ENCODE measurements at regions not wholly inside any gene's neighbourhood (a gene's known extent, or its start where the extent isn't known, plus 50 kb on each side); places are given as distances from the start of the nearest gene placed in this dataset.

GRCh38 chr6:170093276-170093657, 197.6 kb downstream of the DLL1 start:
- H3F3A ChIP-seq (ENCODE audit: insufficient read depth): no peaks in the 10 kb centered on the region
- H3K9me3 ChIP-seq (ENCODE audit: low read depth): no peaks in the 10 kb centered on the region
- H2AFZ ChIP-seq: no peak overlapping the region
- H3K79me2 ChIP-seq (ENCODE audit: insufficient read depth): no peaks in the 10 kb centered on the region
- no peaks in the 10 kb centered on the region for H3K27me3 ChIP-seq (replicated peaks; ENCODE audit: insufficient read depth)
- DNase-seq: no peak
- TF ChIP-seq EZH2phosphoT487 (IDR thresholded peaks at IDR 0.05; ENCODE audit: insufficient read depth, low read depth): no peak
- TF ChIP-seq EZH2 (IDR thresholded peaks at IDR 0.05; ENCODE audit: insufficient read depth, poor library complexity, severe bottlenecking): no peak
- 50 to 65% methylated on average over 14 to 17 of the region's 17 CpGs for WGBS, 2 experiments (ENCODE audit: low coverage in 1 of 2, low lambda C conversion rate in 2 of 2, missing lambda C conversion rate in 2 of 2)
- no peaks in the 10 kb centered on the region for H3K4me1 ChIP-seq (ENCODE audit: insufficient read depth)
- H3K9me2 ChIP-seq (ENCODE audit: insufficient read depth): no peaks in the 10 kb centered on the region
- no peaks in the 10 kb centered on the region for H4K20me1 ChIP-seq (ENCODE audit: insufficient read depth)
- H3K4me3 ChIP-seq: no peak overlapping the region
- in situ Hi-C loops (cut with MboI): no loop called here
- H3K27ac ChIP-seq: no peak overlapping the region
- H3K36me3 ChIP-seq (ENCODE audit: low read depth): no peaks in the 10 kb centered on the region
- H3K4me2 ChIP-seq (ENCODE audit: unreplicated experiment): no peak overlapping the region
- H3K9ac ChIP-seq: no peak overlapping the region

GRCh38 chr6:170092826-170093225, 198.1 kb downstream of the DLL1 start:
- Histone ChIP-seq H3K9ac (no peak overlapping the region), H3K36me3 (ENCODE audit: low read depth) (no peaks in the 10 kb centered on the region), H3K4me2 (ENCODE audit: unreplicated experiment) (no peak overlapping the region), H3K27ac (no peak overlapping the region), H3K9me2 (ENCODE audit: insufficient read depth) (no peaks in the 10 kb centered on the region), H2AFZ (no peak overlapping the region), H3K27me3 (replicated peaks; ENCODE audit: insufficient read depth) (no peaks in the 10 kb centered on the region), H3F3A (ENCODE audit: insufficient read depth) (no peaks in the 10 kb centered on the region), H3K4me3 (no peak overlapping the region), H3K79me2 (ENCODE audit: insufficient read depth) (no peaks in the 10 kb centered on the region), H3K4me1 (ENCODE audit: insufficient read depth) (no peaks in the 10 kb centered on the region), H3K9me3 (ENCODE audit: low read depth) (no peaks in the 10 kb centered on the region), H4K20me1 (ENCODE audit: insufficient read depth) (no peaks in the 10 kb centered on the region)
- 63 to 73% methylated on average over 13 to 15 of the region's 15 CpGs for WGBS, 2 experiments (ENCODE audit: low coverage in 1 of 2, low lambda C conversion rate in 2 of 2, missing lambda C conversion rate in 2 of 2)
- TF ChIP-seq EZH2 (IDR thresholded peaks at IDR 0.05; ENCODE audit: insufficient read depth, poor library complexity, severe bottlenecking) (no peak), EZH2phosphoT487 (IDR thresholded peaks at IDR 0.05; ENCODE audit: insufficient read depth, low read depth) (no peak)
- DNase-seq: no peak
- in situ Hi-C loops (cut with MboI): no loop called here

GRCh38 chr6:170091639-170092579, 199.0 kb downstream of the DLL1 start:
- H3K4me3 ChIP-seq: no peak overlapping the region
- no peak overlapping the region for H2AFZ ChIP-seq
- DNase-seq: no peak
- no peaks in the 10 kb centered on the region for H3K27me3 ChIP-seq (replicated peaks; ENCODE audit: insufficient read depth)
- no peaks in the 10 kb centered on the region for H3F3A ChIP-seq (ENCODE audit: insufficient read depth)
- H3K4me1 ChIP-seq (ENCODE audit: insufficient read depth): no peaks in the 10 kb centered on the region
- no peak overlapping the region for H3K27ac ChIP-seq
- no peaks in the 10 kb centered on the region for H3K36me3 ChIP-seq (ENCODE audit: low read depth)
- H3K9ac ChIP-seq: no peak overlapping the region
- no peak overlapping the region for H3K4me2 ChIP-seq (ENCODE audit: unreplicated experiment)
- 73 to 75% methylated on average over 20 to 30 of the region's 30 CpGs for WGBS, 2 experiments (ENCODE audit: low coverage in 1 of 2, low lambda C conversion rate in 2 of 2, missing lambda C conversion rate in 2 of 2)
- no peaks in the 10 kb centered on the region for H3K79me2 ChIP-seq (ENCODE audit: insufficient read depth)
- H3K9me2 ChIP-seq (ENCODE audit: insufficient read depth): no peaks in the 10 kb centered on the region
- no peaks in the 10 kb centered on the region for H3K9me3 ChIP-seq (ENCODE audit: low read depth)
- H4K20me1 ChIP-seq (ENCODE audit: insufficient read depth): no peaks in the 10 kb centered on the region
- in situ Hi-C loops (cut with MboI): no loop called here
- TF ChIP-seq EZH2phosphoT487 (IDR thresholded peaks at IDR 0.05; ENCODE audit: insufficient read depth, low read depth) (no peak), EZH2 (IDR thresholded peaks at IDR 0.05; ENCODE audit: insufficient read depth, poor library complexity, severe bottlenecking) (no peak)

- TF ChIP-seq EZH2phosphoT487 (IDR thresholded peaks at IDR 0.05; ENCODE audit: insufficient read depth, low read depth): no peak
- TF ChIP-seq EZH2 (IDR thresholded peaks at IDR 0.05; ENCODE audit: insufficient read depth, poor library complexity, severe bottlenecking): no peak
- H3K36me3 ChIP-seq (ENCODE audit: low read depth): no peaks in the 10 kb centered on the region
- H3K9ac ChIP-seq: no peak overlapping the region
- no peaks in the 10 kb centered on the region for H3K9me3 ChIP-seq (ENCODE audit: low read depth)
- H3K4me1 ChIP-seq (ENCODE audit: insufficient read depth): no peaks in the 10 kb centered on the region
- no peaks in the 10 kb centered on the region for H3F3A ChIP-seq (ENCODE audit: insufficient read depth)
- no peaks in the 10 kb centered on the region for H3K27me3 ChIP-seq (replicated peaks; ENCODE audit: insufficient read depth)
- DNase-seq: no peak
- H3K4me2 ChIP-seq (ENCODE audit: unreplicated experiment): no peak overlapping the region
- H2AFZ ChIP-seq: no peak overlapping the region
- no peak overlapping the region for H3K4me3 ChIP-seq
- H3K27ac ChIP-seq: no peak overlapping the region
- 71 to 81% methylated on average over 15 to 18 of the region's 18 CpGs for WGBS, 2 experiments (ENCODE audit: low coverage in 1 of 2, low lambda C conversion rate in 2 of 2, missing lambda C conversion rate in 2 of 2)
- H3K79me2 ChIP-seq (ENCODE audit: insufficient read depth): no peaks in the 10 kb centered on the region
- H3K9me2 ChIP-seq (ENCODE audit: insufficient read depth): no peaks in the 10 kb centered on the region
- H4K20me1 ChIP-seq (ENCODE audit: insufficient read depth): no peaks in the 10 kb centered on the region
- in situ Hi-C loops (cut with MboI): no loop called here
Observed at GRCh38 chr6:170091000-170091638, 199.8 kb downstream of the DLL1 start.
